ENCODE measurements at regions not wholly inside any gene's neighbourhood (a gene's known extent, or its start where the extent isn't known, plus 50 kb on each side); places are given as distances from the start of the nearest gene placed in this dataset.

GRCh38 chr4:66351761-66352160, 681.5 kb upstream of the EPHA5 start:
- TF ChIP-seq CTCF (conservative IDR thresholded peaks at IDR 0.05 in 1 of 2, IDR thresholded peaks at IDR 0.05 in 1 of 2; ENCODE audit: low read depth in 1 of 2, low read length in 2 of 2): no peak
- no peak for TF ChIP-seq EZH2 (IDR thresholded peaks at IDR 0.05; ENCODE audit: low read length, missing control alignments)
